Epithelial cell of esophagus (primary cell): ENCODE measurements at regions not wholly inside any gene's neighbourhood (a gene's known extent, or its start where the extent isn't known, plus 50 kb on each side); places are given as distances from the start of the nearest gene placed in this dataset.

ENCODE experiments used
- DNase-seq: peaks from one replicate; pipeline ENCODE4 v3.0.0; 2010; ENCODE audit warnings: low read depth
- H3K4me3 ChIP-seq: 2 replicates; pipeline ENCODE4 v1.5.1; 2011; ENCODE audit warnings: mild to moderate bottlenecking, low read length, control low read depth
- TF ChIP-seq, protein P1 (sequence below): IDR thresholded peaks from 2 replicates; pipeline ENCODE4 v1.5.1; 2011; ENCODE audit warnings: low read depth, mild to moderate bottlenecking, low read length, control low read depth, inconsistent platforms; ENCODE audit not compliant: insufficient read depth; ENCODE audit errors: missing control alignments

DNA sequence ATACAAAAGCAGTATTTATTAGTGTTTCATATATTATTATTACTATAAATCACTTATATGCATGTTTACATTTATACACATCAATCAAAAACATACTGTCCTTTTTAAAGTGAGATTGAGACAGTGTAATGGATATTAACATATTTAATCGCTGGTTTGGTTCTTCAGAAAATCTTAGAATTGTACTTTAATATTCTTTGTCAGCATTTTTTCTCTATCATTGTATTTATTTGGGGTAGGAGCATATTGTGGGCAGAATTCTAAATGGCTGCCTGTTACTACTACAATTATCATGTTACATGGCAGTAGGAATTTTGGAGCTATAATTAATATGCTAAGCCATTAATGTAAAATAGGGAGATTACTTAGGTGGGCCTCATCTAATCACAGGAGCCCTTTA is 722.6 kb downstream of the TLR4 start:
- no peak overlapping the region for H3K4me3 ChIP-seq
- DNase-seq: no peak
- TF ChIP-seq, protein P1, sequence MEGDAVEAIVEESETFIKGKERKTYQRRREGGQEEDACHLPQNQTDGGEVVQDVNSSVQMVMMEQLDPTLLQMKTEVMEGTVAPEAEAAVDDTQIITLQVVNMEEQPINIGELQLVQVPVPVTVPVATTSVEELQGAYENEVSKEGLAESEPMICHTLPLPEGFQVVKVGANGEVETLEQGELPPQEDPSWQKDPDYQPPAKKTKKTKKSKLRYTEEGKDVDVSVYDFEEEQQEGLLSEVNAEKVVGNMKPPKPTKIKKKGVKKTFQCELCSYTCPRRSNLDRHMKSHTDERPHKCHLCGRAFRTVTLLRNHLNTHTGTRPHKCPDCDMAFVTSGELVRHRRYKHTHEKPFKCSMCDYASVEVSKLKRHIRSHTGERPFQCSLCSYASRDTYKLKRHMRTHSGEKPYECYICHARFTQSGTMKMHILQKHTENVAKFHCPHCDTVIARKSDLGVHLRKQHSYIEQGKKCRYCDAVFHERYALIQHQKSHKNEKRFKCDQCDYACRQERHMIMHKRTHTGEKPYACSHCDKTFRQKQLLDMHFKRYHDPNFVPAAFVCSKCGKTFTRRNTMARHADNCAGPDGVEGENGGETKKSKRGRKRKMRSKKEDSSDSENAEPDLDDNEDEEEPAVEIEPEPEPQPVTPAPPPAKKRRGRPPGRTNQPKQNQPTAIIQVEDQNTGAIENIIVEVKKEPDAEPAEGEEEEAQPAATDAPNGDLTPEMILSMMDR: no peak

DNA sequence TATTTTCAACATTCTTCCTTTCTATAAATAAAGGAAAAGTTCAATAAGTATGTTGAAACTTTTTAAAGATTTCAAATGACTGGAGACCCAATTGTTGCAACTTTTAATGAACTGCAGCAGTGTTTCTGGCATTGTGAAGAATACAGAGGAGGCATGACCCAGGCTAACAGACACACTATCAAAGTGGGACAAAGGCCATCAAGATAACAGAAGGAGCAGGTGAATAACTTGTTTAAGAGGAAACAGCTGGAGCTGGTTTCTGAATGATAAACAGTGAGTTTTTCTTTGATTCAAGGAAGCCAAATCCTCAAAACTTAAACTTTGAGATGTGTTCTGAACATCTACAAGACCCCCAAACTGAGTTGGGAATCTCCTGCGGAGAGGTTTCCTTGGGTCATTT is 734.6 kb downstream of the TLR4 start:
- no peak overlapping the region for H3K4me3 ChIP-seq
- DNase-seq: no peak
- TF ChIP-seq, protein P1: no peak

DNA sequence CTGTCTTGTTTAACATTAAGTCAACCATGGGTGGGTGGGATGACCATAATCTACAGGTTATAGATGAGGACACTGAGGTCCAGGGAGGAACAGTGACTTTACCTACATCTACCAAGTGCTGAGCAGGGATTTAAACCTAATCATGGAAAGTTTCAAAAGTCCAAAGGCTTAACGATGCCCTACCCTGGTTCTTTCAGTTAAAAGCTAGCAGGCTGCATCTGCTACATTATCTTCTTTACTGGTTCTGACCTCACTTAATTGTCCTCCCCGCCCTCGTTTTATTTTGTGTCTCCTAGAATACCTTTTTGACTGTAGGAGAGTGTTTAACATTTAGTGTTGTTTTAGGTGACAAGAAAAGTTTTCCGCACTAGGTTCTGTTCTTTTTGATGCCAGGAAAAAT is 735.2 kb downstream of the TLR4 start:
- DNase-seq: no peak
- TF ChIP-seq, protein P1: no peak
- no peak overlapping the region for H3K4me3 ChIP-seq

DNA sequence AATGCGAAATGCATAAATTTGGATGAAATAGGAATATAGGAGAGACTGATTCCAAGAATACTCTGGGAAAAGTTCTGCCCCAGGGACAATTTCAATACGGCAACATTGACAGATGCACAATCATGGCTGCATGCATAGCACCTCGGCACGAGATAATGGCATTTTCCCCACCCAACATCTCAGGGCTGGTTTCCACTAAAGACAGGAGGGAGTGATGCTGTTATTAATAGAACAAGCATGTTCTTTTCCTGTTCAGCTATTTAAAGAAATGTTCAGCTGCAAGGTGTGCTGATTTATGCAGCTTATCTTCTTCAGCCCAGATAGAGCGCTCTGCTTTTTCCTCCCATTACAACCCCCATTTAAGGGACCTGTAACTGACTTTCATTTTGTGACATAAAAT is 740.2 kb downstream of the TLR4 start:
- TF ChIP-seq, protein P1: no peak
- no peak overlapping the region for H3K4me3 ChIP-seq
- DNase-seq: no peak

DNA sequence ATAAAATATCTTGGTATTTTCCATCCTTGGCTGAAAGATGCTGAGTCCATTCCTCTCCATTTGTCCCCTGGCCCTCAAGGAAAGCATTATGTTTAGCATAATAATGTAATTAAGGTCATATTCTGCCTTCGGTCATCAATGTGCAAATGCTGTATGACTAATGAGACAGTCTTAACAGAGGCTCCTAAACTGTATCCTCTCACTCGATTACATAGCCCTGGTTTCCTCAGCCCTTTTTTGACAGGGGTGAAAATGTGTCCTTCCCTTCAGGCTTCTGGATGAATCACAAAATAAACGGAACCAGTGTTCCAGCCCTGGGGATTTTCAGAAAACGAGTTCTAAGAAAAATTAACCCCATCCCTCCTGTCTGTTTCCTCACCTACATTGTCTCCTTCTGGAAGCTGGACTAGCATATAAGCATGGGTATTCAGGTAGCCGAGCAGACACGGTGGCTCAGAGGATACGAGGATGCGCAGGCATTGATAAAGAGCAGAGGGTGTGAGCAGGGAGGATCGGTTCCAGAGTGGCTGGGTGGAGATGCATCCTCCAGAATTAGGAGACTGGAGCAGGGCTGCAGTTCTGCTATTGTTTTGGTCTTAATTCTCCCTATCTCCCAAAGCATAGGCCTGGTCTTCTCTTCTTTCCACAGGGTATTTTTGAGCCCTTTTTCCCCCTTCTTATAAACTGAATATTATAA is 742.9 kb downstream of the TLR4 start:
- H3K4me3 ChIP-seq: no peak overlapping the region
- TF ChIP-seq, protein P1: no peak
- DNase-seq: no peak

DNA sequence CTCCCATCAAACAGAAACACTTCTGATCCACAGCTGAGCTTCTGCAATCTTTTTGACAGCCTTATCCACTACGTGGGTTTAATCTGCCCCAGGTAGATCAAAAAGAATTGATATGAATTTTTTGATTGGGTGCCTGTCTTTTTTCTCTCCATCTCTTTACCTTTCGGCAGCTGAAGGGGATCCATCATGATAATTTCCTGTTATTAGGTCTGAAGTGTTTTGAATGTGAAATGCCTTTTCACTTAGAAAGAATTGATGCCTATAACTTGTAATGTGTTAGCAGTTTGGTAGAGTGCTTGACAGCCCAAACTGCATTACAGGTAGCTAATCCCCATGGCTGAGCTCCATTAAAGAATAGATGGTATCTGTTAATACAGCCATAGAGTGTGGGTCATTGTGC is 745.4 kb downstream of the TLR4 start:
- H3K4me3 ChIP-seq: no peak overlapping the region
- no peak for DNase-seq
- TF ChIP-seq, protein P1: no peak

DNA sequence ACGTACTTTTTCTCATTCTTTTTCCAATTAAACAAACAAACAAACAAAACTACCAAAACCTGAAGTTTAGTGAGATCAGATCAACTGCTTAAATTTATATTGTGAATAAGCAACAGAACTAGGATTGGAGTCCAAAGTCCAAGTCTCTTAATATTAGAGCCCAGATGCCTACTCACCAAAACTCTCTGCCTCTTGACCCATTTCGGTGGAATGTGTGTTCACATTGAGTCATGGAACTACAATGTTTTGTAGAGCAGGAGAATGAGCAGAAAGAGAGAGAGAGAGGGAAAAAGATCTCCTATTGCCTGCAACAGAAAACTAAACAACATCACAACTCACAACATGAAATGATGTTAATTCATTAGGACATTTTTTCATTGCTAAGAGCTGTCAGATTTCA is 751.1 kb downstream of the TLR4 start:
- no peak for DNase-seq
- H3K4me3 ChIP-seq: no peak overlapping the region
- TF ChIP-seq, protein P1: no peak
